GM18511 (cell line): ENCODE measurements at regions not wholly inside any gene's neighbourhood (a gene's known extent, or its start where the extent isn't known, plus 50 kb on each side); places are given as distances from the start of the nearest gene placed in this dataset.
A peak's percentile ranks its signal among the peaks of the same experiment; 100 is the strongest.

Experiments used
- ATAC-seq: cut with Tn5 transposase; IDR thresholded peaks from one replicate; pipeline ENCODE4 v1.9.1; 2021; ENCODE audit warnings: mild to moderate bottlenecking, moderate library complexity; ENCODE audit not compliant: unreplicated experiment

- ATAC-seq, result no peak
Measured at GRCh38 chr13:76380446-76381065, 505.6 kb downstream of the KCTD12 start.

GRCh38 chr13:76379341-76380105, 506.7 kb downstream of the KCTD12 start:
- no peak for ATAC-seq

DNA sequence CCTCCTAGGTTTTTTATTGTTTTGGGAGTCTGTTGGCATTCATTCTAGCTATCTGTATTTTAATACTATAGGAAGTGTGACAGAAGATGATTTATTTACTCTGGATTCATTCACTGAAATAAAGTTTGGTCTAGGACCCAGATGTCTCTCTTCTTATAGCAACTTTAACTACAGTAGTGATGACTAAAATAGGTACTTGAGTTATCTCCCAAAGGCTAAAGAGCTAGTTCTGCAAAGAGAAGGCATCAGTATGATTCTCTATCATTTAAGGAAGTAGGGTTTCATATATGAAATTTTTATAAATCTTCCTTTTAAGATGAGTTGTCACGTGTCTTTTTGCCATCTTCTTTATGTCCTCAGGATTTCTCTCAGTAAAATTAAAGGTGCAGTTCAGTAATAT, 507.4 kb downstream of the KCTD12 start:
- ATAC-seq, result no peak

DNA sequence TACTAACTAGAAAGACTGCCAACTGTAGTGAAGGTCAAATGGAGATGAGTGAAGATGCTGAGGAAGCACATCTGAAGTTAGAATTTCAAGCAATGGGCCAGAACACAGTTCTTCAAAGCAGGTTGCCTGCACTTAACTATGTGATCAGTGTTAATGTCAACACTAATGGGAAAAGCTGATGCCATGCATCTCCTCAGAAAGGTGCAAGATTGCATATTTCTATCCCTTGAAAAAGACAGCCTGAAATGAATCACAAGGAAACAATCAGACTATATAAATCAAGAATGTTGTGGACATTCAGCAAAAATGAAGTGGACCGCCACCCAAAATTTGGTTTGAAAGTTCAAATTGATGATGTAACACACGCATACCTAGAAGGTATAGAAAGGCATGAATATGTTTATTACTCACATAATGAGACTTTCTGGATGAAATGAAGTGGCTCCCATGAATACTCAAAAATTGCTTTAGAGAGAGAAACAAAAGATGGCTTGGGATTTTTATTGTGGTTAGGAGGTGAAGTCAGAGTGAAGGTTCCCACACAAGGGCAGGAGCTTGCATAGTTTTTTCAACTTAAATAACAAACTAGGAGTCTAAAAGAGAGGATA, 522.4 kb downstream of the KCTD12 start:
- no peak for ATAC-seq

DNA sequence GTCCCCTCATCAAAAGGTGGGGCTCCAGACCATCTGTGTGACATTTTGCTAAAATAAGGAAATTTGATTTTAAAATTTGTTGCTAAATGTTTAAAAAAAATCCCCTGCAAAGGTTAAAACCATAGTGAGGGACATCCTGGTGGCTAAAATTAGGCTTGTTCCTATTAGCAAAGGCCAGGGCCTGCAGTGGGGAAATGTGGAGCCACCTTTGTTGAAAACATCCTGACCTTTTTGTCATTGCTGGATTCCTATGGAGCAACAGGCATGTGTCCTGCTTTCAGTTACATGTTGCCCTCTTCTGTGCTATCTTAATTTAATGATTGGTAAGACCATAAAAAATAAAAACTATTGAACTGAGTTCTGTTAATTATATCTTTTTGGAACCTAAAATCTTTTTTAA, 524.3 kb downstream of the KCTD12 start:
- no peak for ATAC-seq

- no peak for ATAC-seq
Measured at GRCh38 chr13:76351541-76352229, 534.5 kb downstream of the KCTD12 start.

DNA sequence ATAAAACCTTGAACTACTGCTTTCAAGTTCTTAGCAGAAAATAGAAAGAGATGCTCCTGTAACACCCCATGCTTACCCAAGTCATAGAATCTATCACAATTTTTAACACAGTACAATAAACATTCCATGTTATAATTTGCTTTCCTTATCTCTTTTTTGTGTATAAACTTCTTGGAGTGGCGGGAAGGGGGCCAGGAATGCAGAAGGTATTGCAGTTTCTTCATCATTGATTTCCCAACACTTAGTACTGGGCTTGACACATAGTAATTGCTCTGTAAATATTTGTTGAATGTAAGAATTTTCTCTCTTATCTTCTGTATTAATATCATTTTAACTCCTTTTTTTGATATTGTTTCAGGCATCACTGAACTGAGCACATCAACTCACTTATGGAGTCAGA, 535.8 kb downstream of the KCTD12 start:
- no peak for ATAC-seq

DNA sequence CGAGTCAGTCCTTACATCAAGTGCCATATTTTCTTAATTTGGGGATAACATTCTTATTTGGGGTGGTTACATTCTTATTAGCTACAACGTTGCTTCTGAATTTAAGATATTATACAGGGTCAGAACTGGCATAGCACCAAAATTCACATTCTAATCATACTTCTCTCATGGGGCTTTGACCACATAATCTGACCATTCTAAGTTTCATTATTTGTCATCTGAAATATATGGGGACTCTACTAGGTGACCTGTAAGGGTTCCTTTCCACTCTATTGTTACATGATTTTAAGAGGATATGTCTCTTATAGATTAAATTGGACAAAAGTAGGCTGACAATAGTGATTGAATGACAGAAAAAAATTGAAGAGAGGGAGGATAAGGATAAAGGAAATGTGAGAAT, 536.5 kb downstream of the KCTD12 start:
- no peak for ATAC-seq

- peak; percentile 59 for ATAC-seq
Measured at GRCh38 chr13:76339649-76340048, 546.6 kb downstream of the KCTD12 start.

DNA sequence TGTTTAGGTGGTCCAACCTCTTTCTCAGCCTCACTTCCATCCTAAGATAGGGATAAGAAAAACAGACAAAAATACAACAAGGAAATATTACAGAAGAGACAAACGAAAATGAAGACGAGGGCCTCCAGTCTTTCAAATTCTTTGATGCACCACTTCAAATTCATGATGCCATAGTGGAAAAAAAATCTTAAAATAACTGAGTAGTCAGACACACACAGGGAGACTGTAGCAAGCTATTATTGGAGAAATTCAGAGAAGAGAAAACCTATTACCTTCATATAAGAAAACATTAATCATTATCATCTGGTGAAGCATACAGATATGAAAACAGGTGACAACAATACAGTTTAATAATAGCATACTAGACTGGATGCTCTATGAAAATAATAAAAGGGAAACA, 548.2 kb downstream of the KCTD12 start:
- no peak for ATAC-seq

- no peak for ATAC-seq
Measured at GRCh38 chr13:76336889-76337844, 549.0 kb downstream of the KCTD12 start.

DNA sequence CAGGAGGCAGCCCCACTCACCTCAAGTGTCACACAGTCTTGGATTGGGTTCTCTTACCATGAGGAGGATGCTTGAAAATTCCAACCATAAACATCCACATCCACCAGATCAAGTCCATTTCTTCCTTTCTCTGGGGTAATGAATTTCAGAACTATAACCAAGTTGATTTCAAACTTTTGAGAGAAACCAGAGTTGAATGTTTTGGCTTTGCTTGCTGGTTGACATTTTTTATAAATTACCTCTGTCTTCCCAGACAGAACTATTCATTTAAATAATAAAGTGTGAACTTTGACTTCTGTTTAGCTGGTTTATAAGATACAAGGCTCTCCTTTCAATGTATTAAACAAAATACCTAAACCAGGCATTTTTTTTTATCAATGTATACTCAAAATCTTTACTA, 550.7 kb downstream of the KCTD12 start:
- ATAC-seq, result no peak

GRCh38 chr13:76331943-76332712, 554.1 kb downstream of the KCTD12 start:
- no peak for ATAC-seq

- ATAC-seq, result no peak
Measured at GRCh38 chr13:76330761-76331160, 555.4 kb downstream of the KCTD12 start.

- no peak for ATAC-seq
Measured at GRCh38 chr13:76329866-76330580, 556.2 kb downstream of the KCTD12 start.

DNA sequence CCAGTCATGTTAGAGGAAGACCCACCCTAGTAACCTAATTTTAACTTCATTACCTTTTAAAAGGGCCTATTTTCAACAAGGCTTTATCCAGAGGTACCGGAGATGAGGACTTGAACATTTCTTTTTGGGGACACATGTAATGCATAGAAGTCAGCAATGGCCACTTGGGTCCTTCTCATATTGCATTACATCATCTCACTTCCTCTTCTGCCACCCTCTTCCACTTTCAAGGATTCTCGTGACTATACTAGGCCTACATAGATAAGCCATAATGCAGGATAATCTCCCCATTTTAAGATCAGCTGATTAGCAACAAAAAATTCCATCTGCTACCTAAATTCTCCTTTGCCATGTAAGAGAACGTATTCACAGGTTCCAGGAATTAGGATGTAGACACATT, 557.2 kb downstream of the KCTD12 start:
- ATAC-seq, result no peak

GRCh38 chr13:76326343-76326742, 559.9 kb downstream of the KCTD12 start:
- ATAC-seq, result no peak

- ATAC-seq, result no peak
Measured at GRCh38 chr13:76319921-76320320, 566.3 kb downstream of the KCTD12 start.

DNA sequence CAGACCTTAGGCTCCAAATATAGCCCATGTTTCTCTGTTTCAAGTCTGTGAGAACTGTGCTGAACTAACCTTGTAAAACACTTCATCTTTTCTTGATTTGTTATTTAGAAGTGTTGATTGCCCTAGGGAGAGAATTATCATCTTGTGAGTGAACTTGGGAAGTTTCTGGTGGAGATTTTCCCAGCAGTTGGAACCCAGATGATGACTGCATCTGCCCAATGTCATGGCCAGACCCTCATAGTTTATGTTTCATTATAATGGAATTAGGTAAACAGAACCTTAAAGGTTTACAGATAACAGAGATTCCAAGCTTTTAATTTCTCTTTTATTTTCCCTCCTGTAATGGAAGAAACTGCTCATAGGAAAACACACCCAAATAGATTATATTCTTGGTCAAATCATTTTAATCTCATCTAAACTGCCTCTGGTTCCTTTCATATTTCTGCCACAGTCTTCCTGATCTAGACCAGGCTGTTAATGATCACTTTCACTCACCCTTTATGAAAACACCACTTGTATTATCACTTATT, 569.1 kb downstream of the KCTD12 start:
- ATAC-seq, result no peak
